Endodermal cell (in vitro differentiated cells): ENCODE measurements at regions not wholly inside any gene's neighbourhood (a gene's known extent, or its start where the extent isn't known, plus 50 kb on each side); places are given as distances from the start of the nearest gene placed in this dataset.

Source experiments
- DNase-seq: peaks from one replicate; pipeline ENCODE4 v3.0.0-alpha.2; 2017
- H3K27ac ChIP-seq: 2 replicates; pipeline ENCODE4 v1.5.1; 2013; ENCODE audit warnings: mild to moderate bottlenecking, low read depth, low read length, moderate library complexity
- H3K27me3 ChIP-seq: 2 replicates; pipeline ENCODE4 v1.6.1; 2013; ENCODE audit warnings: mild to moderate bottlenecking, low read length, moderate library complexity; ENCODE audit not compliant: insufficient read depth, control insufficient read depth, poor library complexity, severe bottlenecking
- H3K36me3 ChIP-seq: 2 replicates; pipeline ENCODE4 v1.7.0; 2013; ENCODE audit warnings: mild to moderate bottlenecking, low read length, moderate library complexity; ENCODE audit not compliant: control insufficient read depth, insufficient read depth
- H3K4me1 ChIP-seq: one replicate; pipeline ENCODE4 v1.7.0; 2013; ENCODE audit warnings: low read length; ENCODE audit not compliant: control insufficient read depth, insufficient read depth
- H3K4me3 ChIP-seq: 2 replicates; pipeline ENCODE4 v1.5.1; 2013; ENCODE audit warnings: mild to moderate bottlenecking, low read length, moderate library complexity
- H3K9ac ChIP-seq: 2 replicates; pipeline ENCODE4 v1.6.1; 2013; ENCODE audit warnings: mild to moderate bottlenecking, low read length, moderate library complexity; ENCODE audit not compliant: poor library complexity, severe bottlenecking; ENCODE audit errors: extremely low read depth
- H3K9me3 ChIP-seq: 2 replicates; pipeline ENCODE4 v1.6.1; 2013; ENCODE audit warnings: mild to moderate bottlenecking, low read length, moderate library complexity; ENCODE audit not compliant: control insufficient read depth
- H3K27ac Mint-ChIP-seq: 2 replicates; pipeline ENCODE4 v1.8.0; 2020; ENCODE audit warnings: mixed read lengths
- H3K27me3 Mint-ChIP-seq: 2 replicates; pipeline ENCODE4 v1.8.0; 2021; ENCODE audit warnings: mild to moderate bottlenecking, mixed read lengths; ENCODE audit not compliant: insufficient read depth
- H3K36me3 Mint-ChIP-seq: 2 replicates; pipeline ENCODE4 v1.8.0; 2020; ENCODE audit warnings: low read depth, mixed read lengths
- H3K4me1 Mint-ChIP-seq: 2 replicates; pipeline ENCODE4 v1.8.0; 2020; ENCODE audit warnings: mixed read lengths
- H3K4me3 Mint-ChIP-seq: 2 replicates; pipeline ENCODE4 v1.8.0; 2020; ENCODE audit warnings: mild to moderate bottlenecking, moderate library complexity, mixed read lengths
- H3K9me3 Mint-ChIP-seq: 2 replicates; pipeline ENCODE4 v1.8.0; 2020; ENCODE audit warnings: mild to moderate bottlenecking, mixed read lengths
- WGBS, 2 experiments: methylation state at CpG; one replicate each; pipeline versions ENCODE4 v1.1.5 to v1.1.7; 2013; ENCODE audit warnings: missing lambda C conversion rate in 2 of 2, mixed read lengths in 1 of 2; ENCODE audit not compliant: insufficient coverage in 1 of 2, insufficient read length in 1 of 2; 5-methylcytosine and 5-hydroxymethylcytosine counted together
- TF ChIP-seq, protein P1 (sequence below): fragments of 200-600 bp; sonication (generic); conservative IDR thresholded peaks from 2 replicates; pipeline ENCODE4 v1.5.0; 2021; ENCODE audit warnings: antibody characterized with exemption, mild to moderate bottlenecking

- Mint-ChIP-seq H3K36me3 (no peaks in the 10 kb centered on the region), H3K4me1 (no peaks in the 10 kb centered on the region), H3K9me3 (peaks cover 2% of the 10 kb centered on the region), H3K27me3 (no peaks in the 10 kb centered on the region), H3K4me3 (no peak overlapping the region), H3K27ac (no peak overlapping the region)
- Histone ChIP-seq H3K9ac (no peak overlapping the region), H3K4me1 (no peaks in the 10 kb centered on the region), H3K9me3 (no peaks in the 10 kb centered on the region), H3K36me3 (no peaks in the 10 kb centered on the region), H3K27me3 (no peaks in the 10 kb centered on the region), H3K27ac (no peak overlapping the region), H3K4me3 (no peak overlapping the region)
- TF ChIP-seq, protein P1, sequence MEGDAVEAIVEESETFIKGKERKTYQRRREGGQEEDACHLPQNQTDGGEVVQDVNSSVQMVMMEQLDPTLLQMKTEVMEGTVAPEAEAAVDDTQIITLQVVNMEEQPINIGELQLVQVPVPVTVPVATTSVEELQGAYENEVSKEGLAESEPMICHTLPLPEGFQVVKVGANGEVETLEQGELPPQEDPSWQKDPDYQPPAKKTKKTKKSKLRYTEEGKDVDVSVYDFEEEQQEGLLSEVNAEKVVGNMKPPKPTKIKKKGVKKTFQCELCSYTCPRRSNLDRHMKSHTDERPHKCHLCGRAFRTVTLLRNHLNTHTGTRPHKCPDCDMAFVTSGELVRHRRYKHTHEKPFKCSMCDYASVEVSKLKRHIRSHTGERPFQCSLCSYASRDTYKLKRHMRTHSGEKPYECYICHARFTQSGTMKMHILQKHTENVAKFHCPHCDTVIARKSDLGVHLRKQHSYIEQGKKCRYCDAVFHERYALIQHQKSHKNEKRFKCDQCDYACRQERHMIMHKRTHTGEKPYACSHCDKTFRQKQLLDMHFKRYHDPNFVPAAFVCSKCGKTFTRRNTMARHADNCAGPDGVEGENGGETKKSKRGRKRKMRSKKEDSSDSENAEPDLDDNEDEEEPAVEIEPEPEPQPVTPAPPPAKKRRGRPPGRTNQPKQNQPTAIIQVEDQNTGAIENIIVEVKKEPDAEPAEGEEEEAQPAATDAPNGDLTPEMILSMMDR: no peak
- no peak for DNase-seq
- 88 to 95% methylated on average over 7 of the region's 7 CpGs for WGBS, 2 experiments
Observed at GRCh38 chr4:138308356-138308755, 66.2 kb upstream of the SLC7A11 start.

- Histone ChIP-seq H3K4me3 (no peak overlapping the region), H3K9ac (no peak overlapping the region), H3K27ac (no peak overlapping the region), H3K36me3 (no peaks in the 10 kb centered on the region), H3K4me1 (no peaks in the 10 kb centered on the region), H3K9me3 (no peaks in the 10 kb centered on the region), H3K27me3 (no peaks in the 10 kb centered on the region)
- Mint-ChIP-seq H3K36me3 (no peaks in the 10 kb centered on the region), H3K4me3 (no peak overlapping the region), H3K4me1 (no peaks in the 10 kb centered on the region), H3K9me3 (peaks cover 4% of the 10 kb centered on the region), H3K27ac (no peak overlapping the region), H3K27me3 (no peaks in the 10 kb centered on the region)
- DNase-seq: no peak
- 92 to 100% methylated on average over 5 to 8 of the region's 8 CpGs for WGBS, 2 experiments
- TF ChIP-seq, protein P1: no peak
Observed at GRCh38 chr4:138307319-138307718, 65.2 kb upstream of the SLC7A11 start.

DNA sequence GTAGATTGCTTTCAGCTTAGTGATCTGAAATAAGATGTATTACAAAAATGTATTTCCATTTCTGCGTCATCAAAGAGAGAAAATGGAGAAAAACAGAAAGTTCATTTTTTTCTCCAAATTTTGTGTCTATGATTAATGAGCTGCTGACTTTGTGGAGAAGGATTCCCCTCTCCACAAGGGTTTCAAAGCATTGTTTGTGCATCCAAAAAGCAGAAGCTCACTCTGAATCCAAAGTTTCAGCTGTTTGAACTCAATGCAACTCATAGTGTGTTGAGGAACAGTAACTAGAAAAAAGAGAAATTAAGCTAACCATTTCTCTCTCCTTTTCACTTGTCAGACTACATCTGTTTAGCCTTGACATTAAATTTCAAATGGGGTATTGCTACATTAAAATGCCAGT is 62.9 kb upstream of the SLC7A11 start:
- Histone ChIP-seq H3K9me3 (no peaks in the 10 kb centered on the region), H3K27ac (no peak overlapping the region), H3K27me3 (no peaks in the 10 kb centered on the region), H3K36me3 (no peaks in the 10 kb centered on the region), H3K4me3 (no peak overlapping the region), H3K9ac (no peak overlapping the region), H3K4me1 (no peaks in the 10 kb centered on the region)
- Mint-ChIP-seq H3K27me3 (no peaks in the 10 kb centered on the region), H3K36me3 (no peaks in the 10 kb centered on the region), H3K4me3 (no peak overlapping the region), H3K4me1 (no peaks in the 10 kb centered on the region), H3K27ac (no peak overlapping the region), H3K9me3 (peaks cover 4% of the 10 kb centered on the region)
- DNase-seq: no peak
- TF ChIP-seq, protein P1: no peak
- 96% methylated on average over 1 of the region's 1 CpG; no CpG with 5 or more reads in 1 of the 2 experiments for WGBS, 2 experiments
